ENCODE measurements at regions not wholly inside any gene's neighbourhood (a gene's known extent, or its start where the extent isn't known, plus 50 kb on each side); places are given as distances from the start of the nearest gene placed in this dataset.
"Not testable (repeated sequence)": the region's sequence is repeated elsewhere in the genome, so short reads cannot be mapped to it uniquely, and the experiment has no call there.

DNA sequence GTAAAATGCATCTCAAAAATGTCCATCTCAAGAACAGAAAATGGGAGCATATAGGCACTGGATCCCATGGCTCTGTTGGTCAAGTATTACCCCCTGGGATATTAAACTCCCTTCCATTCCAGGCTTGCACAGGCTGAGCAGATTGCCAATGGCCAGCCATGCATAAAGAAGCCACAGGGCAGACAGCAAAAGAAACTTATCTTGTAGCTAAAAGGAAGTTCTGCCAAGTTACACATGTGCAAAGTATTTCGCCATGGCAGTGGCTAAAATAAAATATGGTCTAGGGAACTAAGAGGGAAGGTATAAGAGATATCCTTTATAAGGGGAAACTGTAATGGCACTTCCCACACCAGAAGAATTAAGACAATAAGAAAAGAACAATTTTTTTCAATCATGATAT is 415.6 kb upstream of the BTBD3 start:
- Histone ChIP-seq H3K4me1 (no peaks in the 10 kb centered on the region), H3K36me3 (no peaks in the 10 kb centered on the region), H3K27ac (no peak overlapping the region), H3K9me3 (no peaks in the 10 kb centered on the region), H3K4me3 (no peak overlapping the region), H3K27me3 (ENCODE audit: low read depth) (no peaks in the 10 kb centered on the region)
- no peak for ATAC-seq
- intact Hi-C loops (cut with DNase I) = no loop called here
- DNase-seq = no peak
- TF ChIP-seq, protein P1, sequence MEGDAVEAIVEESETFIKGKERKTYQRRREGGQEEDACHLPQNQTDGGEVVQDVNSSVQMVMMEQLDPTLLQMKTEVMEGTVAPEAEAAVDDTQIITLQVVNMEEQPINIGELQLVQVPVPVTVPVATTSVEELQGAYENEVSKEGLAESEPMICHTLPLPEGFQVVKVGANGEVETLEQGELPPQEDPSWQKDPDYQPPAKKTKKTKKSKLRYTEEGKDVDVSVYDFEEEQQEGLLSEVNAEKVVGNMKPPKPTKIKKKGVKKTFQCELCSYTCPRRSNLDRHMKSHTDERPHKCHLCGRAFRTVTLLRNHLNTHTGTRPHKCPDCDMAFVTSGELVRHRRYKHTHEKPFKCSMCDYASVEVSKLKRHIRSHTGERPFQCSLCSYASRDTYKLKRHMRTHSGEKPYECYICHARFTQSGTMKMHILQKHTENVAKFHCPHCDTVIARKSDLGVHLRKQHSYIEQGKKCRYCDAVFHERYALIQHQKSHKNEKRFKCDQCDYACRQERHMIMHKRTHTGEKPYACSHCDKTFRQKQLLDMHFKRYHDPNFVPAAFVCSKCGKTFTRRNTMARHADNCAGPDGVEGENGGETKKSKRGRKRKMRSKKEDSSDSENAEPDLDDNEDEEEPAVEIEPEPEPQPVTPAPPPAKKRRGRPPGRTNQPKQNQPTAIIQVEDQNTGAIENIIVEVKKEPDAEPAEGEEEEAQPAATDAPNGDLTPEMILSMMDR (IDR thresholded peaks at IDR 0.05) = no peak

GRCh38 chr20:11502671-11503070 is 415.0 kb upstream of the BTBD3 start:
- TF ChIP-seq, protein P1 (IDR thresholded peaks at IDR 0.05) = no peak
- Histone ChIP-seq H3K4me3 (no peak overlapping the region), H3K27me3 (ENCODE audit: low read depth) (no peaks in the 10 kb centered on the region), H3K27ac (no peak overlapping the region), H3K4me1 (no peaks in the 10 kb centered on the region), H3K9me3 (no peaks in the 10 kb centered on the region), H3K36me3 (no peaks in the 10 kb centered on the region)
- intact Hi-C loops (cut with DNase I) = no loop called here
- ATAC-seq (no peak), DNase-seq (no peak)

- no peaks in the 10 kb centered on the region for H3K27me3 ChIP-seq (ENCODE audit: low read depth)
- H3K9me3 ChIP-seq = no peaks in the 10 kb centered on the region
- no peaks in the 10 kb centered on the region for H3K36me3 ChIP-seq
- DNase-seq (no peak), ATAC-seq (no peak)
- TF ChIP-seq, protein P1 (IDR thresholded peaks at IDR 0.05) = no peak
- no peak overlapping the region for H3K4me3 ChIP-seq
- intact Hi-C loops (cut with DNase I) = no loop called here
- no peaks in the 10 kb centered on the region for H3K4me1 ChIP-seq
- H3K27ac ChIP-seq = no peak overlapping the region
Observed at GRCh38 chr20:11509776-11510175, 407.9 kb upstream of the BTBD3 start.

DNA sequence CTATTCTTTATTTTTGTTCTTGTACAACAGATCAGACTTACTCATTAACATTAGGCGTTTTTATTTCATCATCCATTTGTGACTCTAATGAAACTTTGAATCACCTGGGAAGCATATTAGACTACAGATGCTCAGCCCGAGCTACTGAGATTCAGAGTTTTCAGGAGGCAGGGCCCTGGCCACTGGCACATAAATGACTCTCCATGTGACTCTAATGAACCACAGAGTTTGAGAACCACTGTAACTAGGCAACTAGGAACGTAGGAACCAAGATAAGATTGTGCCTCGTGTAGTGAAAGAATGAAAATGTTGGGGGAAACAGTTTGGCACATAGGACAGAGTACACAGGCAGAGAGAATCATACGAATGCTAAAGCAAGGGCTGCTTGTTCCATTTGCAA is 405.9 kb upstream of the BTBD3 start:
- TF ChIP-seq, protein P1 (IDR thresholded peaks at IDR 0.05) = no peak
- intact Hi-C loops (cut with DNase I) = no loop called here
- Histone ChIP-seq H3K27ac (no peak overlapping the region), H3K4me1 (no peaks in the 10 kb centered on the region), H3K9me3 (no peaks in the 10 kb centered on the region), H3K4me3 (no peak overlapping the region), H3K27me3 (ENCODE audit: low read depth) (no peaks in the 10 kb centered on the region), H3K36me3 (no peaks in the 10 kb centered on the region)
- DNase-seq (no peak), ATAC-seq (no peak)

DNA sequence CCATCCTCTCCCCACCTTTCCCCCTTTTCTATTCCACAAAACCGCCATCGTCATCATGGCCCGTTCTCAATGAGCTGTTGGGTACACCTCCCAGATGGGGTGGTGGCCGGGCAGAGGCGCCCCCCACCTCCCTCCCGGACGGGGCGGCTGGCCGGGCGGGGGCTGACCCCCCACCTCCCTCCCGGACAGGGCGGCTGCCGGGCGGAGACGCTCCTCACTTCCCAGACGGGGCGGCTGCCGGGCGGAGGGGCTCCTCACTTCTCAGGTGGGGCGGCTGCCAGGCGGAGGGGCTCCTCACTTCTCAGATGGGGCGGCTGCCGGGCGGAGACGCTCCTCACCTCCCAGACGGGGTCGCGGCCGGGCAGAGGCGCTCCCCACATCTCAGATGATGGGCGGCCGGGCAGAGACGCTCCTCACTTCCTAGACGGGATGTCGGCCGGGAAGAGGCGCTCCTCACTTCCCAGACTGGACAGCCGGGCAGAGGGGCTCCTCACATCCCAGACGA is 404.4 kb upstream of the BTBD3 start:
- H3K4me3 ChIP-seq; ATAC-seq; H3K36me3 ChIP-seq; DNase-seq; H3K27ac ChIP-seq; intact Hi-C loops (cut with DNase I); H3K27me3 ChIP-seq (ENCODE audit: low read depth); H3K9me3 ChIP-seq; H3K4me1 ChIP-seq: not testable (repeated sequence)

- Histone ChIP-seq H3K9me3 (no peaks in the 10 kb centered on the region), H3K36me3 (no peaks in the 10 kb centered on the region), H3K27me3 (ENCODE audit: low read depth) (no peaks in the 10 kb centered on the region), H3K4me1 (no peaks in the 10 kb centered on the region), H3K4me3 (no peak overlapping the region), H3K27ac (no peak overlapping the region)
- DNase-seq = no peak
- no peak for ATAC-seq
- intact Hi-C loops (cut with DNase I) = no loop called here
- TF ChIP-seq, protein P1 (IDR thresholded peaks at IDR 0.05) = no peak
Observed at GRCh38 chr20:11516448-11516847, 401.2 kb upstream of the BTBD3 start.
